HG02938 (cell line): ENCODE measurements at regions not wholly inside any gene's neighbourhood (a gene's known extent, or its start where the extent isn't known, plus 50 kb on each side); places are given as distances from the start of the nearest gene placed in this dataset.
"Not testable (repeated sequence)": the region's sequence is repeated elsewhere in the genome, so short reads cannot be mapped to it uniquely, and the experiment has no call there.

Experiments
- ATAC-seq: cut with Tn5 transposase; IDR thresholded peaks from one replicate; pipeline ENCODE4 v1.9.1; 2021; ENCODE audit warnings: mild to moderate bottlenecking, moderate library complexity; ENCODE audit not compliant: unreplicated experiment

DNA sequence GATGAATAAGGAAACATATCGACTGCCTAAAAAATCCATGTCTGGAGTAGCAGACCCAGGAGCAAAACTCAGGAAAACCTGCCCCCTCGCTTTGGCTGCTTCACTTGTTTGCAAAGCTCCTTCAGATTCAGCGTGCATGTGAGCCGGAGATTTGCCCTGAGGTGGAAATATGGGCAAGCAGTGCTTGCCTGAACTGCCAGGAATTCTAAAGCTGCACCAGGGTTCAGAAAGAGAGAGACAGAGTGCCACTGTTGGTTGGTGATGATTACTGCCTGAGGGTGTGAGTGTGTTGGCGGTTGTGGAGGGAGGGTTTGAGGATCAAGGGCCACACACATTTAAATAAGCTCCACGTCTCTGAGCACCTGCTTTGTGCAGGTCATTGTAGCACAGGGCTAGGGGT is 139.6 kb upstream of the RGPD4 start:
- ATAC-seq: no peak

DNA sequence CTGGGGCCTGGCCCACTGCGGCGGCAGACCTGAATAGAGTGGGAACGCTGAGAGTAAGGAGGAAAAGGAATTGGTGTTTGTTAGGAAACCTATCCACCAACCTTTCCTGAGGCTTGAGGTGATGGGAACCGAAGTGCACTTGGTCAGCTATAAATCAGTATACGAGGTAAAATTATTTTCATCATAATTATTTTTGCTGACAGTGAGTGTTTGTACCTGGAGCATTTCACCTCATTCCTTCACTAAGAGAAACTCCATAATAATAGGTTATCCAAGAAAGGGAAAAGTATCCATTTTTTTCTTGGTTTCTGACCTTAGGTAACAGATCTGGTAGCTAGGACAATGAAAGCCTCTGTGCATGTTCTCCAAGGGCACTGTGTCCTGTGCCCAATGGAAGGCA is 138.6 kb upstream of the RGPD4 start:
- ATAC-seq: no peak

DNA sequence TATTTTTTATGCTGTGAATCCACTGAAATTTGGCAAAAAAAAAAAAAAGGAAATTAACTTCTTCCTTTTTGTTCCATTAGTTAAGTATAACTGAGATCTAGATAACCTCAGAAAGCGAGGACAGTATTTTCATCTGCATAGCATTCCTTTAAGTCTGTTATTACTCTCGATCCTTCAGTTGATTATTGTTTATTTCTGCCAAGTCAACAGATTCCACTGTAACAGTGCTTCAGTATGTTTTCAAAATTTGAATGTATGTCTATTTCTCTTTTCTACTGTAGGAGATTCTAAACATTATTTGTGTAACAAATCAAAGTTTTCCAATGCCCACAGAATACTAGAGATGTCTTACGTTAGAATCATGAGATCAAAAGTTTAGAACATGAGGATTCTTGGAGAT is 133.1 kb upstream of the RGPD4 start:
- ATAC-seq: no peak

DNA sequence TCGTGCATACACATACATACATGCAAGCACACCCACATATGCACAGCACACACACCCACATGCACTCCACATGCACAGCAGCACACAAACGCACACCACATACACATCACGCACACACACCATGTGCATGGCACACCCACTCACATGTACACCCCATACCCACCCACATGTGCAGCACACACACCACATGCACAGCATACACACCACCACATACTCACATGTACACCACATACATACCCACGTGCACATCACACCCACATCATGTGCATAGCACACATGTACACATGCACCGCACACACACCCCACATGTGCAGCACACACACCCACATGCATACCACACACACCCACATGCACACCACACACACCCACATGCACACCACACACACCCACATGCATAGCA is 132.0 kb upstream of the RGPD4 start:
- no peak for ATAC-seq

DNA sequence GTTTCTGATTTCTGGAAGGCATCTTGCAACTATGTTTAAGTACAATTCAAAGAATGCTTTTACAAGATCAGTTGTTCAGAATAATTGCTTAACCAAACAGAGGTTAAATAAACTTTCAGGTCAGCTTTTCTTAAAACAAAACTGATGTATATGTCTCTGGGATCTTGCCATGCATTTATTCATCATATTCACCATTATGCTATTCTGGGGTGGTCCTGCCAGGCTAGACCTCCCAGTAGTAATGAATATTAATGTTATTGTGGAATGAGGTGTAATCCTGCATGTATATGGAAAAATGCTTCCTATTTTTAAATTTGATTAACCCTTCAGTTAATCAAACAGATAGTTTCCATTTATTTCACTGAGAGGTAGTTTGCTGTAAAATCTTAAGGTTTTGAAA is 129.3 kb upstream of the RGPD4 start:
- ATAC-seq: no peak

DNA sequence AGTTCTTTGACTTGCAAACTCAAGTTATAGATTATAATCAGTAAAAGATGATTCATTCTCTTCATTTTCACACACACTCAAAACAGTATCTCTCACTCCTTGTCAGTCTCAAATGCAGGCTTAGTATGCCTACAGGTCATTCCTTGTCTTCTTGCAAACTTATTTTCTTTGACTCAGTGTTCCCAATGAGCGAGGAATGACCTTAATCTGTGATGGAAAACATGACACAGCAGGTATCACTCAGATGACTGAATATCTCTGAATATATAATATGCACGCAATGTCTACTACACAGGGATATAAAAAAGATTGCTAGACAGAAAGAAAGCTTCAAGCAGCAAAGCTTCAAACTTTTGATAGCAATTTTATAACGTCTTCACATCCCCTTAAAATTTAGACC is 127.8 kb upstream of the RGPD4 start:
- no peak for ATAC-seq

DNA sequence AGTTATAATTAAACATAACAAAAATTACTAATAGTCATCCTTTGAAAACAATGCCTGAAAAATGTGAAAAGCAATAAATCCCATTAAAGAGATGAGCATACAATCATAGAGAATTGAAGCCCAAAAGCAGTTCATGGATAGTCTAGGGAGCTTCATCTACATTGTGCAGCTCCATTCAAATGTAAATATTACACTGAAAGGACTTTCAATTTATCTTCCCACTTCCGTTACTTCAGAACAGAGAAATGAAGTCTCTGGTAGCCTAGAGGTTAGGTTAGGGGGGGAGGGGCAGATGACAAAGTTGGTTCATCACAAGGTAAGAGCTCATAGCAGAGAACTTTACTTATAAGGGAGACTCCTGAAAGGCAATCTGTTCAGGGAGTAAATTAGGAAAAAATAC is 126.6 kb upstream of the RGPD4 start:
- no peak for ATAC-seq

DNA sequence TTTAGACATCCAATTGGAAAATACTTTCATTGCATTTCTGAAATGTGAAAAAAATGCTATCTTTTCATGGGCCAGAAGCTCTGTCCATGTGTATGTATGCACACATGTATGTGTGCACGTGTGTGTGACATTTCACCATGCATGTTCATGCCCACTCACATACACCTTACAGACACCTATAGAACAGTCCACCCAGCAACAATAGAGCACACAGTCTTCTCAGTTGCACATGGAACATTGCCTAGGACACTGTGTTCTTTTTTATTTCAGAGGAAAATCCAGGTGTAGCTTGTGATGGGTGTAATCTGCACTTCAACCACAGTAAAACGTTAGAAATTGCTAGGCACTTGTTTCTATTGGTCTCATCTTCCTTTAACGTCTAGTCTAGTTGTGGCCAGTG is 114.8 kb upstream of the RGPD4 start:
- ATAC-seq: no peak

DNA sequence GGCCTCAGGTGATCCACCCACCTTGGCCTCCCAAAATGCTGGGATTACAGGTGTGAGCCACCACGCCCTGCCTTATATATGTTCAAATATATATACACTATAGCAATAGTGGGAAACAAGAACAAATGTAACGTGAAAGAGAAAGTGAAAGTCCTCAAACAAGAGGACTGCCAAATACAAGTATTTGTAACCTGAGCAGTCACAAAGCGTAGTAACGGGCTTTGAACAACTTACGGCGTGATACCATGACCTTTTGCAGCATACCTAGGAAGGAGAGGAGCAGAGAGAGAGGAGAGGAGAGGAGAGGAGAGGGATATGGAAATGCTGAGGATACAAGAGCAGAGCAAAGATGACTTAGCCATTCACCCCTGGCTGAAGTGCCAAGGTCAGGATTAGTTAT is 113.8 kb upstream of the RGPD4 start:
- ATAC-seq: no peak

DNA sequence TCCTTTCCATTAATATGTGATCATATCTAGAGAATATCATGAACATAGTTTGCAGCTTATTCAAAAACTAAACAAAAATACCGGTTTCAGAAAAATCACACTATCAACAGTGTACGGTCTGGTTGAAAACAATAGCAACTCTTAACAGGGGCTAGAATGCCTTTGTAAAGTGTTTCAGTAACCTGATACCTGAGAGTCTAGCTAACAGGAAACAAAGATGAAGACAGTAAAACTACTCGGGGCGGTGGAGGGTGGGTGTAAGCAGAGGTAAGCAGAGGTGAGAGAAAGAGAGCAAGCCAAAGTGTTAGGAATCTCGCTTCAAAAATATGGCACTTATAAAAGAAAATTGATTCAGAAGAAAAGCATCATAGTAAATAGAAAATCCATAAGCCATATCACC is 109.0 kb upstream of the RGPD4 start:
- ATAC-seq: no peak

DNA sequence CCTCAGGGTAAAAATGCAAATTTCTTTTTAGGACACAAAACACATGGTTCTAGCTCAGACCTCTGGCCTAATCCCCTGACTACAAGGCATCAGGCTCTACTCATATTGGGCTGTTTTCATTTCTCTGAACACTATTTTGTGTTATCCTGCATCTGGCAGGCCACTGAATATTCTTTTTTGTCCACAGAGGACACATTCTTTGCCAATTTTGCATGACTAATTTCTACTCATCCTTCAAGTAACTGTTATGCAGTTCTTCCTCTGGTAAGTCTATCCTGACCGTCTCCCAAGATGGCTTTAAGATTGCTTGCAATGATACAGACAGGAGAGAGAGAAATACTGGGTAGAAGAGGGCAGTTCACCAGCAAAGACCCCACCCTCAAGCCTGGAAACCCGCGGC is 107.6 kb upstream of the RGPD4 start:
- ATAC-seq: no peak

DNA sequence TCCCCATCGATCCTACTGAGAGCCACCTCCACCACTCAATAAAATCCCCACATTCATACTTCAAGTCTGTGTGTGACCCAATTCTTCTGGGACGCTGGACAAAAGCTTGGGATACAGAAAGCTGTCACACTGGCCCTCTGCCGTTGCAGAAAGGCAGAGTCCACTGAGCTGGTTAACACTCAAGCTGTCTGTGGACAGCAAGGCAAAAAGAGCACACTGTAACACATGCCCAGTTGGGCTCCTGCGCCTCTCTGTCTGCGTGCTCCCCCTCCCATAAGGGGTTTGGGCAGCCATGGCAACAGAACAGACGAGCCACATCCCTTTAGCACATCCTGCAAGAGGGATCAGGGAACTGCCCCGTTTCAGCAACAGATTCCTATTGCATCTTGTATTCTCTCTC is 106.9 kb upstream of the RGPD4 start:
- no peak for ATAC-seq

DNA sequence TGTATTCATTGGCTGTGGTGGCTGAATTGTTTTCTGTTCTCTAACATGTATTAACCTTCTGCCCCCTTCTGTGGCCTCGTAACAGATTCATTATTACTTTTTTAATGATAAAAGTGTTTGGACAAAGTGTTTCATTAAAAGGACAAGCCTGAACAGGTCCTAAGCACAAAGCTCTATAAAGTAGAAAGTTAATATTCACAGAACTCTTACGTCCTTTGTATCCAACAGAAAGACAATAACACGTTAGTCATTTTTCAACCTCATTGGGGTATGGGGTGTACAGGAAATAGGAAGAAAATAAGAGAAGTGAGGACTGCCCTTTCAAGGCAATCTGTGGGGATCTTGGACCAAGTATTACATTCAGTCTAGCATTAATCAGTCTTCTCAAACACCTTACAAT is 105.5 kb upstream of the RGPD4 start:
- ATAC-seq: no peak

DNA sequence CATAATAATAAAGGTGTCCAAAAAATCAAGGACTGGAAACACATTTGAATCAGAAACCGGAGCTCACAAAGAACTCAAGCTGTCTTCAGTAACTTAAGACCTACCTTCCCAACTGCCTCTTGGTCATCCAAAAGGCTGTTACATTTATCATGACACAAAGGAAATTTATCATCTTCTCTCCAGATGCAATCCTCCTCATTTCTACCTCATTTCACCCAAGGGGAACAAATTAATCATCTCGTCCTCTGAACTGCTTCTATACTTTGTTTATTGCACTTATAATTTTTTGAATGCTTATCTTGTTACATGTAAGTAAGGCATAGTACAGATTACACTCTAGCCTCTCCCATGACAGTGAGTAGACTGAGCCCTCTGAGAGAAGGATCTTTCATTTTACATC is 105.1 kb upstream of the RGPD4 start:
- no peak for ATAC-seq

DNA sequence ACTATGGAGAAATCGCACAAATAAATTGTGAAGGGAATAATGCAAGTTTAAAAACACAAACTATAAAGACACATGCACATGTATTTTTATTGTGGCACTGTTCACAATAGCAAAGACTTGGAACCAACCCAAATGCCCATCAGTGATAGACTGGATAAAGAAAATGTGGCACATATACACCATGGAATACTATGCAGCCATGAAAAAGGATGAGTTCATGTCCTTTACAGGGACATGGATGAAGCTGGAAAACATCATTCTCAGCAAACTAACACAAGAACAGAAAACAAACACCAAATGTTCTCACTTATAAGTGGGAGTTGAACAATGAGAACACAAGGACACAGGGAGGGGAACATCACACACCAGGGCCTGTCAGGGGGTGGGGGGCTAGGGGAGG is 100.9 kb upstream of the RGPD4 start:
- not testable (repeated sequence) for ATAC-seq

DNA sequence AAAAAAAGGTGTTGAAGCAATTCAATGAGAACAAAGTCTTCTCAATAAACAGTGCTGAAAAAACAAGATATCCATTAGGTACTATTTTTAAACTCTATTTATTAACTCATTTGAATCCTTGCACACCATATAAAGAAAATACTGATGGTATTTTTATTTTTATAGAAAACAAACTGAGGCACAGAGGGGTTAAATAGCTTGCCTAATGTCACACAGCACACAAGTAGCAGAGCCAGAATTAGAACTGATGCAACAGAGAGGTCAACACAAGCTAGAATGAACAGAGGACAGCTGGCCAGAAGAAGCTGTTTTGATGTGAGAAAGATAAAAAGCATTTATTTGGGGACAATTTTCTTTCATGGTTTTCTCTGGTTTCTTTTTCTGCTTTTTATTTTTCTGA is 99.4 kb upstream of the RGPD4 start:
- no peak for ATAC-seq

DNA sequence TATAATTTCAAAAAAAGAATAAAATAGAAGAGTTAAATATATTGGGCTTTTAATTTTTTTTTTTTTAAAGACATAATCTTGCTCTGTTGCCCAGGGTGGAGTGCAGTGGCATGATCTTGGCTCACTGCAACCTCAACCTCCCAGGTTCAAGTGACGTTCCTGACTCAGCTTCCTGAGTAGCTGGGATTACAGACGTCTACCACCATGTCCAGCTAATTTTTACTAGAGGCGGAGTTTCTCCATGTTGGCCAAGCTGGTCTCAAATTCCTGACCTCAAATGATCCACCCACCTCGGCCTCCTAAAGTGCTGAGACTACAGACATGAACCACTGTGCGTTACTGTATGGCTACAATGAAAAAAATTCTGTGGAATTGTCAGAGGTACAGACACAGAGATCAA is 98.1 kb upstream of the RGPD4 start:
- ATAC-seq: no peak

DNA sequence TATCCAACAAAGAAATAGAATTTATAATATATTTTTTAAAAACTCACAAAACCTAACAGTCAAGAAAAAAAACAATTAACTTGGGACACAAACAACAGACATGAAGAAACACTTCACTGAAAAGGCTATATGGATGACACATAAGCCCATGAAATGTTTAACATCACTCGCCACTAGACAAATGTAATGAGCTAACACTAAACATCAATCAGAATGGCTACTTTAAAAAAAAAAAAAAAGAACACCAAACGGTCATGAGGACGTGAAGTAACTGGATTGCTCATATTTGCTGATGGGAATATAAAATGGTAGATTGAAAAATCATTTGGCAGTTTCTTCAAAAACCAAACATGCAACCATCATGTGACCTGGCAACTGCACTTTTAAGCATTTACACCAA is 97.3 kb upstream of the RGPD4 start:
- ATAC-seq: no peak

DNA sequence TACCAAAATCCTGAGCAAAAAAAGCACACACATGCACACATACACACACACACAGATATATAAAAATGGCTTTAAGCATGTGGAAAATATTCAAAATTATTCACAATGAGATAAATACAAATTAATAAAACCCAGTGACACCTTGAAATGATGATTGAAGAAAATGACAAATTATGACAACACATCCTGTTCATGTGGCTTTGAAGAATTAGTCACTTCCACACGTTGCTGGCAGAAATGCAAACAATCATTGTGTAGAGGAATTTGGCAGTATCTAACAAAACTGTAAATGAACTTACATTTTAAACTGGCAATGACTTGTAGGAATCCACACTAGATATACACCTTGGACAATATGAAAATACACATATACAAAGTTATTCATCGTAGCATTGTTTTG is 95.8 kb upstream of the RGPD4 start:
- no peak for ATAC-seq

DNA sequence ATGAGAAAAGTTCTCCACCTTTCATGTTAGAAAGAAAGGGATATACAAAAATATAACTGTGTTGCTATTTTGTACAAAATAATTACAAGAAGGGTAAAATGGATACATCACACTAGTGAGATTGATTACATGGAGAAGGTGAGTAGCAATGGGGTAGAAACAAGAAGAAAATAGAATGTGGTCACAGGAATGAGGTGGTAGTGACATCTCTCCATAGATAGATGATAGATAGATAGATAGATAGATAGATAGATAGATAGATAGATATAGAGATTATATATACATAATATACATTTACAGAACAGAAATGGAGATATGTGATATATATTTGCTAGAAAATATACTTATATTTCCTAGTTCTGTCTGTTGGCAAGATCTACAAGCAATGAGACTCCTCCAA is 95.3 kb upstream of the RGPD4 start:
- no peak for ATAC-seq

DNA sequence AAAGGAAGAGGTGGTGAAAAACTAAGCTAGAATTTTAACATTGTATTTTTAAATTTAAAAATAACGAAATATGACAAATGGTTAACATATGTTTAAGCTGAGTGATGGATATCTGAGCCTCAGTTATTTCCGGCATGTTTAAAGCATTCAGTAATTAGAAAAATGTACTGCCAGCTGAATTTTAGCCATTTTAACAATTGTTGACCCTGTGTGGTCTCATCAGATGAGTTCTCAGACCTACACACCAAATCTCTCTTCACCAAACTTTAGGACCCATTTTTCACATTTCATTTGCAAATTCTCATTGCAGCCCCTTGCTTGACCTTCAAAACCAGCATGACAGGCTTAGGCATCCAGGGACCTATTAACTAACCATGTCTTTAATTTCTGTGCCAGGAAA is 91.5 kb upstream of the RGPD4 start:
- ATAC-seq: no peak

DNA sequence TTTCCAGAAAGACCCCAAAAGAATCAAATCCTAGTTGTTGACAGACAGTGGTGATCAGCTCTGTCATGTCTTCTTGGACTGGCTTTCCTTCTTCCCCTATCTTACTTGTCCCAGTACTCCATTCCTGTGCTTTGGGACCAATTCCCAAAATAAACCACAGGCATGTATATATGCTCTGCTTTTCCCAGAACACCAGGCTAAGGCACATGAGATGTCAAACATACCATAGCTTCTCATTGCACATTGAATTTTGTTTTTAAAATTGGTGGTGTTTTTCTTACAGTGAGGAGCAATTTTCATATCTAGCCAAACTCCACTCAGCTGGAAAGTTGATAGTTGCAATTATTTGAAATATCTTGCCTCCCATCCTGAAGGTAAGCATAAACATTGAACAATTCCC is 88.9 kb upstream of the RGPD4 start:
- ATAC-seq: no peak

DNA sequence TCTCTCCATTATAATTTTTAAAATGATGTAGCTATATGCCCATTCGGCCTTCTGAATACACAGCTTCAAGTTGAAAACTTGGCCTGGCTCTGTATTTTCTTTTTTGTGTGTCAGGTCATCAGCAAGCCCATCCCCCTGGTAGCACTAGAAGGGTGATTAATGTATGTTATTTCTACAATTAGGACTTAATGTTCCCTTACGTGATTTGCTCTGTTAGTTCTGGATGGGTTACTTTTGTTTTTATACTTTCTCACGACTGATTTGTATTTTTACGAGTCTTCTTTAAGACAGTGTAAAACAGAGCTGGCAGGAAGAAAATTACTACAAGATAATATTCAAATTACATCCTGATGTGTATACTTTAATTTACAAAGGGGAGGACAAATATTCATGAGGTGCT is 88.4 kb upstream of the RGPD4 start:
- ATAC-seq: no peak

DNA sequence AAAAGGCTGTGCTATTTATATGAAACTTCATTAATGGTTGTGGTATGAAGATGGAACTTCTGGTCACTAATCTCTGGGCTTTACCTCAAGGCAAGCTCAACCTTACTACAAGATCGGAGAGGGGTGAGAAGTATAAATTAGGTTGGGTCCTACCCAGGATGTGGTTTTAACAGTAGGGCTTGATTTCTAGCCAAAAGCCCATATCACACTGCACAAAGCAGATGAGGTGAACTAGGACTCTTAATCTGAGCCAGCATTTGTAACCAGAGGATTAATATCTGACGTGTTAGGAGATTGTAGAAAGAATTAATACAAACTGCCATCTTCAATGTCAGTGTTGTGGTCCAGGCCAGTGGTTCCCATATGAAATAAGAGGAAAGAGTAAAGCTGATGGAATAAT is 86.4 kb upstream of the RGPD4 start:
- ATAC-seq: no peak
